ENCODE measurements at regions not wholly inside any gene's neighbourhood (a gene's known extent, or its start where the extent isn't known, plus 50 kb on each side); places are given as distances from the start of the nearest gene placed in this dataset.
A peak's percentile ranks its signal among the peaks of the same experiment; 100 is the strongest.

DNA sequence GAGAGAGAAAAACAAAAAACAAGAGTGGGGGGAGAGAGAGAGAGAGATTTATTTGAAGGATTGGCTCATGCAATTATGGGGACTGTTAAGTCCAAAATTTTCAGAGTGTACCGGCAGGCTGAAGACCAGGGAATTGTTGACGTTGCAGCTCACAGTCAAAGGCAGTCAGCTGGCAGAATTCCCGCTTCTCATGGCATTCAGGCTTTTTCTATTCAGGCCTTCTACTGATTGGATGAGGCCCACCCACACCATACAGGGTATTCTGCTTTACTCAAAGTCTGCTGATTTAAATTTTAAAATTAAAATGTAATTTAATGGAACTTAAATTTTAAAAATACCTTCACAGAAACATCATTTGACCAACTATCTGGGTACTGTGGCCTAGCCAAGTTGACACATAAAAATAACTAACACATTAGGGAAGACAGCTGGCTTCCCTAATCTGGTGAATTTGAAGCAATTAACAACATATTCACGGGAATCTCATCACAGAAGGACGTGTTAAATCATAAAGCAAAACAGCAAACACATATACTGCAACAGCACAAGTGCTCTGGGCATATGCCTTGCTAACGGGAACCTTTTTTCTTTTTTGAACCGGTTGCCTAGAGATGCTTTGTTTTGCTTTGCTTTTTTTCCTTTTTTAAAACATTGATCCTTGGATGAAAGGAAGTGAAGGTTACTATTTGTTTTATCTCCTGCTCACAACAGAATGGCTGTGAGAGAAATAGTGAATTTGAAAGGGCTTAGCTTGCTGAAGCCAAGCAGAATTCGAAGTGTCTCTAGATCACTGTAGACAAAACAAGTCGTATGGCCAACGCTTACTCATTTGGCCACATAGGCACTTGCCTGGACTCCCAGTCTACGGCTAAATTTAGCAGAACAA is 505.1 kb downstream of the IRS2 start:
- H3K27me3 Mint-ChIP-seq (ENCODE audit: low read depth) = no peaks in the 10 kb centered on the region
- no peaks in the 10 kb centered on the region for H3K36me3 Mint-ChIP-seq (ENCODE audit: low read depth)
- H3K4me3 Mint-ChIP-seq (ENCODE audit: unreplicated experiment) = no peak overlapping the region
- no peaks in the 10 kb centered on the region for H3K9me3 Mint-ChIP-seq (ENCODE audit: low read depth)
- TF ChIP-seq, protein P1, sequence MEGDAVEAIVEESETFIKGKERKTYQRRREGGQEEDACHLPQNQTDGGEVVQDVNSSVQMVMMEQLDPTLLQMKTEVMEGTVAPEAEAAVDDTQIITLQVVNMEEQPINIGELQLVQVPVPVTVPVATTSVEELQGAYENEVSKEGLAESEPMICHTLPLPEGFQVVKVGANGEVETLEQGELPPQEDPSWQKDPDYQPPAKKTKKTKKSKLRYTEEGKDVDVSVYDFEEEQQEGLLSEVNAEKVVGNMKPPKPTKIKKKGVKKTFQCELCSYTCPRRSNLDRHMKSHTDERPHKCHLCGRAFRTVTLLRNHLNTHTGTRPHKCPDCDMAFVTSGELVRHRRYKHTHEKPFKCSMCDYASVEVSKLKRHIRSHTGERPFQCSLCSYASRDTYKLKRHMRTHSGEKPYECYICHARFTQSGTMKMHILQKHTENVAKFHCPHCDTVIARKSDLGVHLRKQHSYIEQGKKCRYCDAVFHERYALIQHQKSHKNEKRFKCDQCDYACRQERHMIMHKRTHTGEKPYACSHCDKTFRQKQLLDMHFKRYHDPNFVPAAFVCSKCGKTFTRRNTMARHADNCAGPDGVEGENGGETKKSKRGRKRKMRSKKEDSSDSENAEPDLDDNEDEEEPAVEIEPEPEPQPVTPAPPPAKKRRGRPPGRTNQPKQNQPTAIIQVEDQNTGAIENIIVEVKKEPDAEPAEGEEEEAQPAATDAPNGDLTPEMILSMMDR (IDR thresholded peaks at IDR 0.05) = no peak
- no peak for DNase-seq (ENCODE audit: low spot score)
- H3K27ac Mint-ChIP-seq (ENCODE audit: unreplicated experiment) = no peak overlapping the region
- H3K4me1 Mint-ChIP-seq (ENCODE audit: low read depth) = peaks cover 4% of the 10 kb centered on the region

DNA sequence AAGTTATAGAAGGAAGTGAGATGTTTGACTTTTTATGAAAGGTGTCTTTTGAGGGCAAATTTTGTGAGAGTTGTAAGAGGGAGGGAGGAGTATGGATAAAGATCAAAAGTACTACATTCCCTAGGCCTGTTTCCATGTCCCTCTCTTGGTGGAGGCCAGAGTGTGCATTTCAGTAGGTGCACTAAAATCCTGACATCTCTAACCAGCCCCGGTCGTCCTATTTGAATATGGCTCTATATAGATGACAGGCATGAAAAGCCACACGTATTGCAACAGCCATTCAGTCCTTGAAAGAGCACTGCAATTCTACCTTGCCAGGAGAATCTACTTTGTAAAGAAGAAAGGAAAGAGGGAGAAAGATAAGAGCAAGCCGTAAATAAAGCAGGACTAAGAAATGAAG is 510.1 kb downstream of the IRS2 start:
- TF ChIP-seq, protein P1 (IDR thresholded peaks at IDR 0.05) = no peak
- H3K27me3 Mint-ChIP-seq (ENCODE audit: low read depth) = no peaks in the 10 kb centered on the region
- H3K4me1 Mint-ChIP-seq (ENCODE audit: low read depth) = peaks cover 35% of the 10 kb centered on the region
- no peak for DNase-seq (ENCODE audit: low spot score)
- H3K27ac Mint-ChIP-seq (ENCODE audit: unreplicated experiment) = no peak overlapping the region
- H3K4me3 Mint-ChIP-seq (ENCODE audit: unreplicated experiment) = no peak overlapping the region
- no peaks in the 10 kb centered on the region for H3K9me3 Mint-ChIP-seq (ENCODE audit: low read depth)
- no peaks in the 10 kb centered on the region for H3K36me3 Mint-ChIP-seq (ENCODE audit: low read depth)

DNA sequence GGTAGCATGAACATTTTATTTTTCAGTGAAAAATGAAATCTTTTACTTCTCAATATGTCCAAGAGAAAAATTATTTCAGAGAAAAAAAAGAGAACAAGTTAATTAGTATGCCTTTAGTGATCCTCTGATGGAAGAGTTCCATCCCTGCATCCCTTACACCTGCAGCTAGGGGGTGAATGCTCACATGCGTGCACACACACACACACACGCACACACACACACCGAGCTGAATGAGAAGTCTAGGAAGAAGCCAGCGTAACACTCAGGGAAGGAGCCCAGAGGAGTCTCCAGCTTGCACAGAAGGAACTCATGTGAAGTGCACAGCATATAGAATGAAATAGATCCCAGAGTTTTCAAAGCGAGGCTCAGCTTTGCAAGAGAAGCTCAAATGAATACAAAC is 510.5 kb downstream of the IRS2 start:
- Mint-ChIP-seq H3K27me3 (ENCODE audit: low read depth) (no peaks in the 10 kb centered on the region), H3K4me3 (ENCODE audit: unreplicated experiment) (no peak overlapping the region), H3K36me3 (ENCODE audit: low read depth) (no peaks in the 10 kb centered on the region), H3K27ac (ENCODE audit: unreplicated experiment) (no peak overlapping the region), H3K4me1 (ENCODE audit: low read depth) (peaks cover 38% of the 10 kb centered on the region), H3K9me3 (ENCODE audit: low read depth) (no peaks in the 10 kb centered on the region)
- no peak for DNase-seq (ENCODE audit: low spot score)
- TF ChIP-seq, protein P1 (IDR thresholded peaks at IDR 0.05) = peak; percentile 21

DNA sequence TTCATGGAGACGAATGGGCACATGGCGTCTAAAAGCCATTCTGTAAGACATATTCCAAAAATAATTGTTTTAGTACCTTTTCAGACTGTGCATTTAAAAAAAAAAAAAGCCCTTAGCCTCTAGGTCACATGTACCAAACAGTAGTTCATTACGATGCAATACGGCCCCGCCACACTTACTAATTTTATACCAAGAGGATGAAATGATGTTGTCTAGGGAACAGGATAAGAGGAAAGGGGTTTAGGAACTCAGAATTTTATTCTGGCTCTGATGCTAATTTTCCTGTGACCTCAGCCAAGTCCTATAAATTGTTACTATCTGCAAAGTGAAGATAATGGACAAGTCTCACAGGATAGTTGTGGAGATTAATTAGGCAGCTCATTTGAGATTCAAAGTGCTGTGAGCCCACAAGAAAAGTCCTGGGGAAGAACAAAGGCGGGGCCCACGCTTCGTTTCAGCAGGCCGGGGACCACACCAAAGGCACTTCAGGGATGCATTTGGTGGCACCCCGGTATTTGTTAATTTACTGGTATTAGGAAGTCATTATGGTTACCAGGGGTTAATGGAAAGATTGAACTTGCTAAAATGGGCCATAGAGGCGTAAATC is 511.1 kb downstream of the IRS2 start:
- Mint-ChIP-seq H3K4me1 (ENCODE audit: low read depth) (peaks cover 39% of the 10 kb centered on the region), H3K27ac (ENCODE audit: unreplicated experiment) (no peak overlapping the region)

DNA sequence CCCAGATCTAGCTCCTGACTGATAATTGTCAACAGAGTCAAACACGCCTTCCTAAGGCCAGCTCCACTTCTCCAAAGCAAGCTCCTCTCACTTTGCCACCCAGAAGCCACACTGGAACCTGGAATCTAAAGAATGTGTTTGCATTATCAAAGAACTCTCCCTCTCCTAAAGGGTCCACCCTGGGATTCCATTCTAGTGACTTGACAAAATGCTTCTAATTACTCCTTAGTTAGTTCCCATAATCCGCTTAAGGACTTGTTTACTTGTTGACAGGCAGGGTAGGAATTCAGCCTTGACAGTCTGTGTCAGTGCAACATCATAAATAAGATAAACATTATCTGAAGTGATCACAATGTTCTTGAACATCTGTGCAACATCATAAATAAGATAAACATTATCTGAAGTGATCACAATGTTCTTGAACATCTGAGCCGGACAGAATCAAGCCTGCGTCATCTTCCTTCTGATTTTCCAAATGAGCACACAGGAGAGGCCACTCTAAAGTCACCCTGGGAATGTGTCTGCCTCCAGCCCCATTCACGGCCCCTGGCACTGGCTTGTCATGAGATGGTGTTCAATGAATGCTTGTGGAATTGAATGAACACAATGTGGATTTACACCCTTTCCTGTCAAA is 512.1 kb downstream of the IRS2 start:
- H3K27ac Mint-ChIP-seq (ENCODE audit: unreplicated experiment) = peak overlapping the region; percentile 88
- H3K9me3 Mint-ChIP-seq (ENCODE audit: low read depth) = no peaks in the 10 kb centered on the region
- H3K4me1 Mint-ChIP-seq (ENCODE audit: low read depth) = peaks cover 43% of the 10 kb centered on the region
- TF ChIP-seq, protein P1 (IDR thresholded peaks at IDR 0.05) = no peak
- no peaks in the 10 kb centered on the region for H3K36me3 Mint-ChIP-seq (ENCODE audit: low read depth)
- no peak for DNase-seq (ENCODE audit: low spot score)
- H3K4me3 Mint-ChIP-seq (ENCODE audit: unreplicated experiment) = peak overlapping the region; percentile 1
- H3K27me3 Mint-ChIP-seq (ENCODE audit: low read depth) = no peaks in the 10 kb centered on the region

More for the DNA sequence above, 511.1 kb downstream of the IRS2 start:
- DNase-seq (ENCODE audit: low spot score) = no peak
- Mint-ChIP-seq H3K27me3 (ENCODE audit: low read depth) (no peaks in the 10 kb centered on the region), H3K9me3 (ENCODE audit: low read depth) (no peaks in the 10 kb centered on the region), H3K4me3 (ENCODE audit: unreplicated experiment) (no peak overlapping the region), H3K36me3 (ENCODE audit: low read depth) (no peaks in the 10 kb centered on the region)
- TF ChIP-seq, protein P1 (IDR thresholded peaks at IDR 0.05) = no peak
